ENCODE measurements at regions not wholly inside any gene's neighbourhood (a gene's known extent, or its start where the extent isn't known, plus 50 kb on each side); places are given as distances from the start of the nearest gene placed in this dataset.

DNA sequence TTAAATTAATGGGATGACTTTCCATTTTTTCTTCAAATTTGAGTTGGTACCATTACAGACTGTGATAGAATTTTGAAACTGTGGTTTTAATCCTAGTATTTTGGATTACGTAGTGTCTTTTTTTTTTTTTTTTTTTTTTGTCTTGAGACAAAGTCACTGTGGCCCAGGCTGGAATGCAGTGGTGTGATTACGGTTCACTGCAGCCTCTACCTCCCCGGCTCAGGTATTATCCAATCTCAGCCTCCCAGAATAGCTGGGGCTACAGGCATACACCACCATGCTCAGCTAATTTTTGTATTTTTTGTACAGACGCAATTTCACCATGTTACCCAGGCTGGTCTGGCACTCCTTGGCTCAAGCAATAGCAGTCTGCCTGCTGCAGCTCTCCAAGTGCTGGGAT lies 87.1 kb downstream of the SOX4 start:
- no peak for ATAC-seq (ENCODE audit: insufficient number of reproducible peaks, low FRiP score, low read depth)
- TF ChIP-seq, protein P1, sequence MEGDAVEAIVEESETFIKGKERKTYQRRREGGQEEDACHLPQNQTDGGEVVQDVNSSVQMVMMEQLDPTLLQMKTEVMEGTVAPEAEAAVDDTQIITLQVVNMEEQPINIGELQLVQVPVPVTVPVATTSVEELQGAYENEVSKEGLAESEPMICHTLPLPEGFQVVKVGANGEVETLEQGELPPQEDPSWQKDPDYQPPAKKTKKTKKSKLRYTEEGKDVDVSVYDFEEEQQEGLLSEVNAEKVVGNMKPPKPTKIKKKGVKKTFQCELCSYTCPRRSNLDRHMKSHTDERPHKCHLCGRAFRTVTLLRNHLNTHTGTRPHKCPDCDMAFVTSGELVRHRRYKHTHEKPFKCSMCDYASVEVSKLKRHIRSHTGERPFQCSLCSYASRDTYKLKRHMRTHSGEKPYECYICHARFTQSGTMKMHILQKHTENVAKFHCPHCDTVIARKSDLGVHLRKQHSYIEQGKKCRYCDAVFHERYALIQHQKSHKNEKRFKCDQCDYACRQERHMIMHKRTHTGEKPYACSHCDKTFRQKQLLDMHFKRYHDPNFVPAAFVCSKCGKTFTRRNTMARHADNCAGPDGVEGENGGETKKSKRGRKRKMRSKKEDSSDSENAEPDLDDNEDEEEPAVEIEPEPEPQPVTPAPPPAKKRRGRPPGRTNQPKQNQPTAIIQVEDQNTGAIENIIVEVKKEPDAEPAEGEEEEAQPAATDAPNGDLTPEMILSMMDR (IDR thresholded peaks at IDR 0.05) = no peak
- peak overlapping the region; percentile 43 for H3K4me3 ChIP-seq
- peak overlapping the region; percentile 79 to 90 for H3K27ac ChIP-seq
- no peaks in the 10 kb centered on the region for H3K36me3 ChIP-seq
- no peaks in the 10 kb centered on the region for H3K9me3 ChIP-seq
- no peak for DNase-seq (ENCODE audit: low spot score)
- H3K27me3 ChIP-seq (replicated peaks; ENCODE audit: insufficient read depth) = no peaks in the 10 kb centered on the region
- peaks cover 3 to 37% of the 10 kb centered on the region in 2 donors for H3K4me1 ChIP-seq (ENCODE audit: control insufficient read depth in 1 of 2, low read depth in 2 of 2)

GRCh38 chr6:21690489-21690888 lies 96.9 kb downstream of the SOX4 start:
- H3K27ac ChIP-seq = no peak overlapping the region
- H3K9me3 ChIP-seq = no peaks in the 10 kb centered on the region
- DNase-seq (ENCODE audit: low spot score) = no peak
- H3K4me1 ChIP-seq (ENCODE audit: control insufficient read depth in 1 of 2, low read depth in 2 of 2) = peaks cover 0 to 15% of the 10 kb centered on the region in 2 donors
- no peaks in the 10 kb centered on the region for H3K27me3 ChIP-seq (replicated peaks; ENCODE audit: insufficient read depth)
- TF ChIP-seq, protein P1 (IDR thresholded peaks at IDR 0.05) = no peak
- no peak overlapping the region for H3K4me3 ChIP-seq
- H3K36me3 ChIP-seq = no peaks in the 10 kb centered on the region
- ATAC-seq (ENCODE audit: insufficient number of reproducible peaks, low FRiP score, low read depth) = no peak

DNA sequence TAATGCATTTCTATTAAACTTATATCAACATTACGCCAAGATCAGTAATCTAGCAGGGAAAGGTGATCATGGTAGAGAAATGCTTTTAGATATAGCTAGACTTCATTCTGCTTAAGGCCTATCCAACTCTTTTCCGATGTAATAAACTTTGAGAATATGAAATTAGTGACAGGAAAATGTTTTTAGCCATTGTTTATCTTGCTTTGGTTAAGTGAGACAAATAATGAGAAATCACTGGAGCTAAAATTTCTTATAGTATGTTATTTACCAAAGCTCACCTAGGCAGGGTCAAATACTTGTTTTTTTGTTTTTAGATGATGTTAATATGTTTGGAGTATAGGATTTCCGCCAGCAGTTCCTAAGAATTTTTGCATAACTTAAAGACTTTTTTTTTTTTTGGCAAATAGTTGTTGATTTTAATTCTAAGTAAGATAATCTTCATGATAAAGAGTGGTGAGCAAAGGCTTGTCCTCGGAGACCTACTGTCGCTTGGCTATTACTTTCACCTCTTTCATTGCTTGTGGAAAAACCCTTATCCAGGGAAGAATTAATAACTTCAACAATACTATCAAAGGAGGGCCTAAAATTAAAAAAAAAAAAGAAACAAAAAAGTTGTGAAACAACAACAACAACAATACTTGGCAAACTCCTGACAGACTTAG lies 98.3 kb downstream of the SOX4 start:
- H3K4me1 ChIP-seq (ENCODE audit: control insufficient read depth in 1 of 2, low read depth in 2 of 2) = peaks cover 0 to 3% of the 10 kb centered on the region in 2 donors
- H3K36me3 ChIP-seq = no peaks in the 10 kb centered on the region
- TF ChIP-seq, protein P1 (IDR thresholded peaks at IDR 0.05) = no peak
- DNase-seq (ENCODE audit: low spot score) (no peak), ATAC-seq (ENCODE audit: insufficient number of reproducible peaks, low FRiP score, low read depth) (no peak)
- no peaks in the 10 kb centered on the region for H3K27me3 ChIP-seq (replicated peaks; ENCODE audit: insufficient read depth)
- H3K27ac ChIP-seq = no peak overlapping the region
- H3K4me3 ChIP-seq = no peak overlapping the region
- no peaks in the 10 kb centered on the region for H3K9me3 ChIP-seq

DNA sequence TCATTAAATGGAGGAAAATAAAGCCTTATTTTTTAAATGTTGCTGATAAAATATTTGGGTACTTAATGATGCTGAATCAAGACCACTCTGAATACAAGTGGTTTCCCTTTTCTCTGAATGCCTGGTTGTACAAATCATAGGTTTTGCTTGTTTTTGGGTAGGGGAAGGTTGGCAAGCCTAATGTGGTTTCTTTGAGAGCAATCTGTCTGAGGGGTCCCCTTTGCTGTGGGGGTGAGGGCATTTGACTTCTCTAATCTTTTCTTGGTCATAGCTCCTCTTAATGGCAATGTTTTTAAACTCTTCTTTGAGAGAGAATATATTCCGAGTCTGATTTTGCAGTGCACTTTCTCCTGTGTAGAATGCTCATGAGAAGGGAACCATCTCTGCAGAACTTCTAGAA lies 99.2 kb downstream of the SOX4 start:
- no peaks in the 10 kb centered on the region for H3K9me3 ChIP-seq
- no peak overlapping the region for H3K4me3 ChIP-seq
- H3K4me1 ChIP-seq (ENCODE audit: control insufficient read depth in 1 of 2, low read depth in 2 of 2) = no peaks in the 10 kb centered on the region
- H3K36me3 ChIP-seq = no peaks in the 10 kb centered on the region
- no peak for ATAC-seq (ENCODE audit: insufficient number of reproducible peaks, low FRiP score, low read depth)
- no peak overlapping the region for H3K27ac ChIP-seq
- TF ChIP-seq, protein P1 (IDR thresholded peaks at IDR 0.05) = no peak
- DNase-seq (ENCODE audit: low spot score) = no peak
- H3K27me3 ChIP-seq (replicated peaks; ENCODE audit: insufficient read depth) = no peaks in the 10 kb centered on the region

DNA sequence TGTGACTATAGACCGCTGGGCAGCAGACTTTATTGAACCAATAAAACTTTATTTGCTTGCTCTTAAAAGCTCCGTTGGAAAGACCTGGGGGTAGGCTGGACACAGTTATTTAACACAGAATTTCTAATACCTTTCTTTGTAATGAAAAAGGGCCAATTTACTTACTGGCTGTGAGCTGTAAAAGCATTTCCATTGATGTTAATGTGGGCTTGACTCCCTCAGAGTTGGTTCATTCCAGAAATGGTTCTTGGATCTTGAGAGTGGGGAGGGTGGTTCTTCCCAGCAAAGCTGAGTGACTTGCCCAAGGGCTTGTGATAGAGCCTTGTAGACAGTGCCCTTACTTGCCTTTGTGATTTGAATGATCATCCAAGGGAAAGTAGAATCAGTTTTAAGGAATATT lies 100.6 kb downstream of the SOX4 start:
- Histone ChIP-seq H3K4me3 (no peak overlapping the region), H3K27me3 (replicated peaks; ENCODE audit: insufficient read depth) (no peaks in the 10 kb centered on the region), H3K9me3 (no peaks in the 10 kb centered on the region), H3K27ac (no peak overlapping the region), H3K4me1 (ENCODE audit: control insufficient read depth in 1 of 2, low read depth in 2 of 2) (no peaks in the 10 kb centered on the region), H3K36me3 (no peaks in the 10 kb centered on the region)
- TF ChIP-seq, protein P1 (IDR thresholded peaks at IDR 0.05) = no peak
- ATAC-seq (ENCODE audit: insufficient number of reproducible peaks, low FRiP score, low read depth) = no peak
- DNase-seq (ENCODE audit: low spot score) = no peak
